ENCODE measurements at regions not wholly inside any gene's neighbourhood (a gene's known extent, or its start where the extent isn't known, plus 50 kb on each side); places are given as distances from the start of the nearest gene placed in this dataset.

- TF ChIP-seq ZNF544 (tag by site-specific recombination; IDR thresholded peaks at IDR 0.05) (no peak), GLI4 (tag by site-specific recombination; IDR thresholded peaks at IDR 0.05) (no peak), ZNF341 (tag by site-specific recombination; IDR thresholded peaks at IDR 0.05; ENCODE audit: low read depth) (no peak), ZNF843 (tag by site-specific recombination; IDR thresholded peaks at IDR 0.05) (no peak), PRDM2 (tag by site-specific recombination; IDR thresholded peaks at IDR 0.05; ENCODE audit: borderline replicate concordance) (no peak), ZNF239 (tag by site-specific recombination; IDR thresholded peaks at IDR 0.05) (no peak), ZNF302 (tag by site-specific recombination; IDR thresholded peaks at IDR 0.05; ENCODE audit: low read depth) (no peak), ELK4 (IDR thresholded peaks at IDR 0.05; ENCODE audit: borderline replicate concordance, low read depth, low read length) (no peak), KLF8 (tag by site-specific recombination; IDR thresholded peaks at IDR 0.05) (no peak), RBAK (tag by site-specific recombination; IDR thresholded peaks at IDR 0.05) (no peak), TSHZ1 (tag by site-specific recombination; IDR thresholded peaks at IDR 0.05; ENCODE audit: borderline replicate concordance) (no peak), ZNF548 (tag by site-specific recombination; IDR thresholded peaks at IDR 0.05) (no peak)
- TF ChIP-seq, protein P1, sequence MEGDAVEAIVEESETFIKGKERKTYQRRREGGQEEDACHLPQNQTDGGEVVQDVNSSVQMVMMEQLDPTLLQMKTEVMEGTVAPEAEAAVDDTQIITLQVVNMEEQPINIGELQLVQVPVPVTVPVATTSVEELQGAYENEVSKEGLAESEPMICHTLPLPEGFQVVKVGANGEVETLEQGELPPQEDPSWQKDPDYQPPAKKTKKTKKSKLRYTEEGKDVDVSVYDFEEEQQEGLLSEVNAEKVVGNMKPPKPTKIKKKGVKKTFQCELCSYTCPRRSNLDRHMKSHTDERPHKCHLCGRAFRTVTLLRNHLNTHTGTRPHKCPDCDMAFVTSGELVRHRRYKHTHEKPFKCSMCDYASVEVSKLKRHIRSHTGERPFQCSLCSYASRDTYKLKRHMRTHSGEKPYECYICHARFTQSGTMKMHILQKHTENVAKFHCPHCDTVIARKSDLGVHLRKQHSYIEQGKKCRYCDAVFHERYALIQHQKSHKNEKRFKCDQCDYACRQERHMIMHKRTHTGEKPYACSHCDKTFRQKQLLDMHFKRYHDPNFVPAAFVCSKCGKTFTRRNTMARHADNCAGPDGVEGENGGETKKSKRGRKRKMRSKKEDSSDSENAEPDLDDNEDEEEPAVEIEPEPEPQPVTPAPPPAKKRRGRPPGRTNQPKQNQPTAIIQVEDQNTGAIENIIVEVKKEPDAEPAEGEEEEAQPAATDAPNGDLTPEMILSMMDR (tag by site-specific recombination; IDR thresholded peaks at IDR 0.05), result no peak
- TF ChIP-seq, protein P2, sequence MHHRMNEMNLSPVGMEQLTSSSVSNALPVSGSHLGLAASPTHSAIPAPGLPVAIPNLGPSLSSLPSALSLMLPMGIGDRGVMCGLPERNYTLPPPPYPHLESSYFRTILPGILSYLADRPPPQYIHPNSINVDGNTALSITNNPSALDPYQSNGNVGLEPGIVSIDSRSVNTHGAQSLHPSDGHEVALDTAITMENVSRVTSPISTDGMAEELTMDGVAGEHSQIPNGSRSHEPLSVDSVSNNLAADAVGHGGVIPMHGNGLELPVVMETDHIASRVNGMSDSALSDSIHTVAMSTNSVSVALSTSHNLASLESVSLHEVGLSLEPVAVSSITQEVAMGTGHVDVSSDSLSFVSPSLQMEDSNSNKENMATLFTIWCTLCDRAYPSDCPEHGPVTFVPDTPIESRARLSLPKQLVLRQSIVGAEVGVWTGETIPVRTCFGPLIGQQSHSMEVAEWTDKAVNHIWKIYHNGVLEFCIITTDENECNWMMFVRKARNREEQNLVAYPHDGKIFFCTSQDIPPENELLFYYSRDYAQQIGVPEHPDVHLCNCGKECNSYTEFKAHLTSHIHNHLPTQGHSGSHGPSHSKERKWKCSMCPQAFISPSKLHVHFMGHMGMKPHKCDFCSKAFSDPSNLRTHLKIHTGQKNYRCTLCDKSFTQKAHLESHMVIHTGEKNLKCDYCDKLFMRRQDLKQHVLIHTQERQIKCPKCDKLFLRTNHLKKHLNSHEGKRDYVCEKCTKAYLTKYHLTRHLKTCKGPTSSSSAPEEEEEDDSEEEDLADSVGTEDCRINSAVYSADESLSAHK (tag by site-specific recombination; IDR thresholded peaks at IDR 0.05), result no peak
These were observed 64.2 kb upstream of the TMEM17 start for GRCh38 chr2:62569907-62570841.

Data from HEK293 (cell line).